Hepatocyte (in vitro differentiated cells): ENCODE measurements at regions not wholly inside any gene's neighbourhood (a gene's known extent, or its start where the extent isn't known, plus 50 kb on each side); places are given as distances from the start of the nearest gene placed in this dataset.

Source experiments
- DNase-seq: peaks from one replicate; pipeline ENCODE4 v3.0.0-alpha.2; 2016; ENCODE audit warnings: low spot score
- H2AFZ ChIP-seq: fragments of 200-600 bp; sonication (generic); 2 replicates; pipeline ENCODE4 v1.6.0; 2016; ENCODE audit warnings: antibody characterized with exemption, mild to moderate bottlenecking
- H3K27ac ChIP-seq: fragments of 200-600 bp; sonication (generic); 2 replicates; pipeline ENCODE4 v1.5.1; 2016; ENCODE audit warnings: mild to moderate bottlenecking
- H3K27me3 ChIP-seq: fragments of 200-600 bp; sonication (generic); 2 replicates; pipeline ENCODE4 v1.6.1; 2016
- H3K36me3 ChIP-seq: fragments of 200-600 bp; sonication (generic); replicated peaks from 2 replicates; pipeline ENCODE4 v1.5.1; 2016; ENCODE audit warnings: low read depth; ENCODE audit not compliant: insufficient read depth
- H3K4me1 ChIP-seq: fragments of 200-600 bp; sonication (generic); 2 replicates; pipeline ENCODE4 v1.5.1; 2016; ENCODE audit warnings: mild to moderate bottlenecking, moderate library complexity; ENCODE audit not compliant: insufficient read depth
- H3K4me2 ChIP-seq: fragments of 200-600 bp; sonication (generic); 2 replicates; pipeline ENCODE4 v1.6.0; 2016
- H3K4me3 ChIP-seq: fragments of 200-600 bp; sonication (generic); 2 replicates; pipeline ENCODE4 v1.5.1; 2016; ENCODE audit warnings: mild to moderate bottlenecking
- H3K79me2 ChIP-seq: fragments of 200-600 bp; sonication (generic); 2 replicates; pipeline ENCODE4 v1.6.0; 2017; ENCODE audit warnings: mild to moderate bottlenecking
- H3K9me2 ChIP-seq: fragments of 200-600 bp; sonication (generic); replicated peaks from 2 replicates; pipeline ENCODE4 v1.6.0; 2017; ENCODE audit warnings: mild to moderate bottlenecking; ENCODE audit not compliant: insufficient read depth
- H3K9me3 ChIP-seq: fragments of 200-600 bp; sonication (generic); 2 replicates; pipeline ENCODE4 v1.5.1; 2016; ENCODE audit warnings: low read depth, mild to moderate bottlenecking
- H4K20me1 ChIP-seq: fragments of 200-600 bp; sonication (generic); 2 replicates; pipeline ENCODE4 v1.6.0; 2016; ENCODE audit warnings: mild to moderate bottlenecking; ENCODE audit not compliant: insufficient read depth, poor library complexity, severe bottlenecking
- EZH2 ChIP-seq: fragments of 200-600 bp; sonication (generic); IDR thresholded peaks from 2 replicates; pipeline ENCODE4 v1.6.1; 2016; ENCODE audit warnings: antibody characterized with exemption, mild to moderate bottlenecking, borderline replicate concordance
- EZH2phosphoT487 ChIP-seq: fragments of 200-600 bp; sonication (generic); IDR thresholded peaks from one replicate; pipeline ENCODE4 v1.6.1; 2018; ENCODE audit warnings: antibody characterized with exemption, mild to moderate bottlenecking, low read depth, moderate library complexity; ENCODE audit not compliant: unreplicated experiment, severe bottlenecking
- WGBS: methylation state at CpG from one replicate; pipeline ENCODE4 v1.1.6; 2016; ENCODE audit warnings: low lambda C conversion rate; ENCODE audit errors: missing lambda C conversion rate; 5-methylcytosine and 5-hydroxymethylcytosine counted together
- TF ChIP-seq, protein P1 (sequence below): fragments of 200-600 bp; sonication (generic); IDR thresholded peaks from 2 replicates; pipeline ENCODE4 v1.5.1; 2016; ENCODE audit warnings: antibody characterized with exemption, mild to moderate bottlenecking; ENCODE audit not compliant: poor library complexity

DNA sequence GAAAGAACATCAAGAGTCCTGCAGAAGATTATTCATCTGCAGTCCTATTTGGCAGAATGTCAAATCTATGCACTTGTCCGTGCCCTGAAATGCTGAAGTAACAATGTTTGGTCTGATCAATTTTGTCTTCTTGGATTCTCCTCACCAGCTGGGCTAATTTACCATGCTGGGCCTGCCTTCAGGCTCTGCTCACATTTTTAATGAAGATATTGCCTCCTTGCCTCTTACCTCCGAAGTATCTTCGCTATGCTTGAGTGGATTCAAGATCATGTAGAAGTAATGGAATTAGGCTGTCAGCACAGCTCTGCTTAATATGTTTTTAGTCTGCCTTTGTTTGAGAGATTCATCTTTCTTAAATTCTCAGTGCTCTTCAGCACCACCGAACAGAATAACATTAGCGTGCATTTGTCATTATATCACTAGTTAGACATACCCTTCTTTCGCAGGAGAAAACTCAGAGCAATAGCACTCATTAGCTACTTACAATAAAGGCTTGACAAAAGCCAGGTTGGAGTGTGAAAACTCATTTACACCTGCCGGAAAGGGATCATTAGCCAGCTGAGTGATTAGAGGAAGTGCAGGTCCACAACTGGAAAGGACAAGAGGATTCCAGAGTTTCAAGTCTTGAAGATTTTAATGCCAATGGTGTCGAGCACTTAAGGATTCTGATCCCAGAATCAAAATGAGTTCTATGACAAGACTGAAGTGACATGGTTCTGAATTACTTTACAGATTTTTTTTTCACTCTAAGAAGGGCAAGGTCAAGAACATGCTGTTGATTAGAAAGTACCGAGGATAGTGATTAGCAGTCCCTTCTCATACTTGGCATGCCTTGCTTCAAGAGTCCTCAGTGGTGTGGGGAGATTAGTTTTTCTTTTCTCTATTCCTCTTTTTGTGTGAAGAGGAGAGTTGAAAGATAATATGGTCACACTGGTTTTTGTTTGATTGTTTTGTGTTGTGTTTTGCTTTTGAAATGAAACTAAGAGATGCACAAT is 405.6 kb upstream of the TOM1L1 start:
- Histone ChIP-seq H3K9me2 (no peaks in the 10 kb centered on the region), H3K9me3 (no peaks in the 10 kb centered on the region), H2AFZ (no peak overlapping the region), H3K79me2 (no peaks in the 10 kb centered on the region), H3K36me3 (no peaks in the 10 kb centered on the region), H4K20me1 (no peaks in the 10 kb centered on the region), H3K4me2 (no peak overlapping the region), H3K4me3 (no peak overlapping the region), H3K4me1 (no peaks in the 10 kb centered on the region), H3K27me3 (no peaks in the 10 kb centered on the region), H3K27ac (no peak overlapping the region)
- WGBS: 79% methylated on average over 9 of the region's 9 CpGs
- no peak for TF ChIP-seq EZH2
- no peak for TF ChIP-seq EZH2phosphoT487
- TF ChIP-seq, protein P1, sequence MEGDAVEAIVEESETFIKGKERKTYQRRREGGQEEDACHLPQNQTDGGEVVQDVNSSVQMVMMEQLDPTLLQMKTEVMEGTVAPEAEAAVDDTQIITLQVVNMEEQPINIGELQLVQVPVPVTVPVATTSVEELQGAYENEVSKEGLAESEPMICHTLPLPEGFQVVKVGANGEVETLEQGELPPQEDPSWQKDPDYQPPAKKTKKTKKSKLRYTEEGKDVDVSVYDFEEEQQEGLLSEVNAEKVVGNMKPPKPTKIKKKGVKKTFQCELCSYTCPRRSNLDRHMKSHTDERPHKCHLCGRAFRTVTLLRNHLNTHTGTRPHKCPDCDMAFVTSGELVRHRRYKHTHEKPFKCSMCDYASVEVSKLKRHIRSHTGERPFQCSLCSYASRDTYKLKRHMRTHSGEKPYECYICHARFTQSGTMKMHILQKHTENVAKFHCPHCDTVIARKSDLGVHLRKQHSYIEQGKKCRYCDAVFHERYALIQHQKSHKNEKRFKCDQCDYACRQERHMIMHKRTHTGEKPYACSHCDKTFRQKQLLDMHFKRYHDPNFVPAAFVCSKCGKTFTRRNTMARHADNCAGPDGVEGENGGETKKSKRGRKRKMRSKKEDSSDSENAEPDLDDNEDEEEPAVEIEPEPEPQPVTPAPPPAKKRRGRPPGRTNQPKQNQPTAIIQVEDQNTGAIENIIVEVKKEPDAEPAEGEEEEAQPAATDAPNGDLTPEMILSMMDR: no peak
- no peak for DNase-seq

GRCh38 chr17:54505404-54505803 is 395.2 kb upstream of the TOM1L1 start:
- H3K36me3 ChIP-seq: no peaks in the 10 kb centered on the region
- H3K9me3 ChIP-seq: no peaks in the 10 kb centered on the region
- no peak overlapping the region for H3K4me2 ChIP-seq
- H3K79me2 ChIP-seq: no peaks in the 10 kb centered on the region
- no peak overlapping the region for H3K4me3 ChIP-seq
- no peaks in the 10 kb centered on the region for H4K20me1 ChIP-seq
- H3K27ac ChIP-seq: no peak overlapping the region
- H3K4me1 ChIP-seq: no peaks in the 10 kb centered on the region
- no peak overlapping the region for H2AFZ ChIP-seq
- TF ChIP-seq EZH2phosphoT487: no peak
- no peak for TF ChIP-seq EZH2
- DNase-seq: no peak
- H3K9me2 ChIP-seq: no peaks in the 10 kb centered on the region
- no peaks in the 10 kb centered on the region for H3K27me3 ChIP-seq

GRCh38 chr17:54518706-54519105 is 381.9 kb upstream of the TOM1L1 start:
- Histone ChIP-seq H3K9me3 (no peaks in the 10 kb centered on the region), H3K36me3 (no peaks in the 10 kb centered on the region), H3K4me3 (no peak overlapping the region), H3K4me2 (no peak overlapping the region), H3K4me1 (no peaks in the 10 kb centered on the region), H4K20me1 (no peaks in the 10 kb centered on the region), H3K9me2 (no peaks in the 10 kb centered on the region), H2AFZ (no peak overlapping the region), H3K27ac (no peak overlapping the region), H3K27me3 (no peaks in the 10 kb centered on the region), H3K79me2 (no peaks in the 10 kb centered on the region)
- TF ChIP-seq, protein P1: no peak
- TF ChIP-seq EZH2: no peak
- no peak for TF ChIP-seq EZH2phosphoT487
- DNase-seq: no peak
- 94% methylated on average over 2 of the region's 2 CpGs for WGBS

DNA sequence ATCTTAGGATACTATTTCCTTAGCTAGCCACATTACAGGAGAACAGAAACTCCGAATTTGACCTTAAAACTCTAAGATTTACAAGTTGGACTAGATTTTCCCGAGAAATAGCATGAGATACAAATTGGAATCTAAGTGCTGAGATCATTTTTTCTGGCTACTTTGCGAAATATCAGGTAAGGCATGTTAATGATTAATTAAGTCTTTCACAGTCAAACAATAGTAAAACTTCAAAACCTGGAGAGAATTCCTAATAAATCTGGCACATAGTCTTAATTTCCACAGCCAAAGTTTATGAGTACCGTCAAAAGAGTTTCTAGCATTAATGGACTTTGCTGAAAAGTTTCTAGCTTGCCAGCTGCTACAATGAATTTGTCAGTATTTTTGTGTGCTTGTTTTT is 379.5 kb upstream of the TOM1L1 start:
- Histone ChIP-seq H3K4me2 (no peak overlapping the region), H4K20me1 (no peaks in the 10 kb centered on the region)
- no peak for TF ChIP-seq EZH2
- TF ChIP-seq, protein P1: no peak

More for the DNA sequence above, 379.5 kb upstream of the TOM1L1 start:
- Histone ChIP-seq H3K27me3 (no peaks in the 10 kb centered on the region), H3K9me2 (no peaks in the 10 kb centered on the region), H3K36me3 (no peaks in the 10 kb centered on the region), H3K9me3 (no peaks in the 10 kb centered on the region), H2AFZ (no peak overlapping the region), H3K79me2 (no peaks in the 10 kb centered on the region), H3K4me1 (no peaks in the 10 kb centered on the region), H3K27ac (no peak overlapping the region), H3K4me3 (no peak overlapping the region)
- no peak for DNase-seq
- WGBS: 69% methylated on average over 4 of the region's 4 CpGs
